ENCODE measurements at regions not wholly inside any gene's neighbourhood (a gene's known extent, or its start where the extent isn't known, plus 50 kb on each side); places are given as distances from the start of the nearest gene placed in this dataset.
A peak's percentile ranks its signal among the peaks of the same experiment; 100 is the strongest.

- FAIRE-seq (no peak), DNase-seq (no peak)
- Histone ChIP-seq H3K4me3 (ENCODE audit: low read depth in 1 of 3, low read length in 3 of 3) (no peak overlapping the region), H3K27ac (ENCODE audit: low read depth in 1 of 3, low read length in 2 of 3) (no peak overlapping the region), H3K4me1 (ENCODE audit: control insufficient read depth in 3 of 3, insufficient read depth in 2 of 3, low read depth in 1 of 3, low read length in 2 of 3) (peaks cover 0 to 29% (median 0%) of the 10 kb centered on the region in 3 donors), H3K36me3 (ENCODE audit: control insufficient read depth in 3 of 3, insufficient read depth in 2 of 3, low read depth in 1 of 3, low read length in 3 of 3) (no peaks in the 10 kb centered on the region), H3K9me3 (ENCODE audit: control insufficient read depth in 2 of 2, insufficient read depth in 1 of 2, low read depth in 1 of 2, low read length in 1 of 2) (no peaks in the 10 kb centered on the region), H3K27me3 (ENCODE audit: control insufficient read depth in 3 of 3, insufficient read depth in 3 of 3, low read length in 3 of 3) (peaks cover 0 to 3% (median 2%) of the 10 kb centered on the region in 3 donors)
- 78 to 88% (median 82%) methylated on average over 12 of the region's 12 CpGs for WGBS, 3 donors
Measured at GRCh38 chr2:120464448-120464931, 118.6 kb downstream of the INHBB start.

- FAIRE-seq (no peak), DNase-seq (no peak)
- no peaks in the 10 kb centered on the region for H3K9me3 ChIP-seq (ENCODE audit: control insufficient read depth in 2 of 2, insufficient read depth in 1 of 2, low read depth in 1 of 2, low read length in 1 of 2)
- H3K4me1 ChIP-seq (ENCODE audit: control insufficient read depth in 3 of 3, insufficient read depth in 2 of 3, low read depth in 1 of 3, low read length in 2 of 3) = peaks cover 0 to 36% (median 0%) of the 10 kb centered on the region in 3 donors
- H3K27ac ChIP-seq (ENCODE audit: low read depth in 1 of 3, low read length in 2 of 3) = peak overlapping the region in 1 of 3 donors; percentile 62
- peaks cover 0 to 3% (median 2%) of the 10 kb centered on the region in 3 donors for H3K27me3 ChIP-seq (ENCODE audit: control insufficient read depth in 3 of 3, insufficient read depth in 3 of 3, low read length in 3 of 3)
- WGBS, 3 donors = 93 to 94% (median 93%) methylated on average over 11 of the region's 11 CpGs
- no peaks in the 10 kb centered on the region for H3K36me3 ChIP-seq (ENCODE audit: control insufficient read depth in 3 of 3, insufficient read depth in 2 of 3, low read depth in 1 of 3, low read length in 3 of 3)
- no peak overlapping the region for H3K4me3 ChIP-seq (ENCODE audit: low read depth in 1 of 3, low read length in 3 of 3)
Measured at GRCh38 chr2:120465012-120465700, 119.2 kb downstream of the INHBB start.

GRCh38 chr2:120465701-120465988, 119.7 kb downstream of the INHBB start:
- no peak for DNase-seq
- Histone ChIP-seq H3K27ac (ENCODE audit: low read depth in 1 of 3, low read length in 2 of 3) (peak overlapping the region in 1 of 3 donors; percentile 62), H3K9me3 (ENCODE audit: control insufficient read depth in 2 of 2, insufficient read depth in 1 of 2, low read depth in 1 of 2, low read length in 1 of 2) (no peaks in the 10 kb centered on the region), H3K27me3 (ENCODE audit: control insufficient read depth in 3 of 3, insufficient read depth in 3 of 3, low read length in 3 of 3) (peaks cover 0 to 3% (median 2%) of the 10 kb centered on the region in 3 donors), H3K4me3 (ENCODE audit: low read depth in 1 of 3, low read length in 3 of 3) (peak overlapping the region in 1 of 3 donors; percentile 3), H3K4me1 (ENCODE audit: control insufficient read depth in 3 of 3, insufficient read depth in 2 of 3, low read depth in 1 of 3, low read length in 2 of 3) (peaks cover 0 to 41% (median 0%) of the 10 kb centered on the region in 3 donors), H3K36me3 (ENCODE audit: control insufficient read depth in 3 of 3, insufficient read depth in 2 of 3, low read depth in 1 of 3, low read length in 3 of 3) (no peaks in the 10 kb centered on the region)
- WGBS, 3 donors = 18 to 51% (median 44%) methylated on average over 6 of the region's 6 CpGs
- FAIRE-seq = no peak

GRCh38 chr2:120465989-120466703, 120.2 kb downstream of the INHBB start:
- 8 to 42% (median 23%) methylated on average over 25 of the region's 25 CpGs for WGBS, 3 donors
- H3K4me1 ChIP-seq (ENCODE audit: control insufficient read depth in 3 of 3, insufficient read depth in 2 of 3, low read depth in 1 of 3, low read length in 2 of 3) = peaks cover 0 to 44% (median 0%) of the 10 kb centered on the region in 3 donors
- H3K27me3 ChIP-seq (ENCODE audit: control insufficient read depth in 3 of 3, insufficient read depth in 3 of 3, low read length in 3 of 3) = peaks cover 0 to 3% (median 2%) of the 10 kb centered on the region in 3 donors
- H3K9me3 ChIP-seq (ENCODE audit: control insufficient read depth in 2 of 2, insufficient read depth in 1 of 2, low read depth in 1 of 2, low read length in 1 of 2) = no peaks in the 10 kb centered on the region
- H3K4me3 ChIP-seq (ENCODE audit: low read depth in 1 of 3, low read length in 3 of 3) = peak overlapping the region in 1 of 3 donors; percentile 3
- H3K36me3 ChIP-seq (ENCODE audit: control insufficient read depth in 3 of 3, insufficient read depth in 2 of 3, low read depth in 1 of 3, low read length in 3 of 3) = no peaks in the 10 kb centered on the region
- FAIRE-seq (no peak), DNase-seq (peak; percentile 13 to 90)
- H3K27ac ChIP-seq (ENCODE audit: low read depth in 1 of 3, low read length in 2 of 3) = peak overlapping the region in 1 of 3 donors; percentile 62

GRCh38 chr2:120466704-120467054, 120.7 kb downstream of the INHBB start:
- Histone ChIP-seq H3K27me3 (ENCODE audit: control insufficient read depth in 3 of 3, insufficient read depth in 3 of 3, low read length in 3 of 3) (peaks cover 0 to 3% (median 0%) of the 10 kb centered on the region in 3 donors), H3K9me3 (ENCODE audit: control insufficient read depth in 2 of 2, insufficient read depth in 1 of 2, low read depth in 1 of 2, low read length in 1 of 2) (peaks cover 0 to 2% of the 10 kb centered on the region in 2 donors), H3K36me3 (ENCODE audit: control insufficient read depth in 3 of 3, insufficient read depth in 2 of 3, low read depth in 1 of 3, low read length in 3 of 3) (no peaks in the 10 kb centered on the region), H3K4me3 (ENCODE audit: low read depth in 1 of 3, low read length in 3 of 3) (no peak overlapping the region), H3K27ac (ENCODE audit: low read depth in 1 of 3, low read length in 2 of 3) (peak overlapping the region in 1 of 3 donors; percentile 62), H3K4me1 (ENCODE audit: control insufficient read depth in 3 of 3, insufficient read depth in 2 of 3, low read depth in 1 of 3, low read length in 2 of 3) (peaks cover 0 to 44% (median 0%) of the 10 kb centered on the region in 3 donors)
- no peak for FAIRE-seq
- 61 to 83% (median 68%) methylated on average over 2 of the region's 2 CpGs for WGBS, 3 donors
- peak in 1 of 2 donors; percentile 30 for DNase-seq

GRCh38 chr2:120468136-120468535, 122.2 kb downstream of the INHBB start:
- H3K4me3 ChIP-seq (ENCODE audit: low read depth in 1 of 3, low read length in 3 of 3) = no peak overlapping the region
- peaks cover 0 to 9% of the 10 kb centered on the region in 2 donors for H3K9me3 ChIP-seq (ENCODE audit: control insufficient read depth in 2 of 2, insufficient read depth in 1 of 2, low read depth in 1 of 2, low read length in 1 of 2)
- WGBS, 3 donors = 89 to 93% (median 92%) methylated on average over 6 of the region's 6 CpGs
- DNase-seq (no peak), FAIRE-seq (no peak)
- no peak overlapping the region for H3K27ac ChIP-seq (ENCODE audit: low read depth in 1 of 3, low read length in 2 of 3)
- peaks cover 0 to 2% (median 0%) of the 10 kb centered on the region in 3 donors for H3K27me3 ChIP-seq (ENCODE audit: control insufficient read depth in 3 of 3, insufficient read depth in 3 of 3, low read length in 3 of 3)
- no peaks in the 10 kb centered on the region for H3K36me3 ChIP-seq (ENCODE audit: control insufficient read depth in 3 of 3, insufficient read depth in 2 of 3, low read depth in 1 of 3, low read length in 3 of 3)
- H3K4me1 ChIP-seq (ENCODE audit: control insufficient read depth in 3 of 3, insufficient read depth in 2 of 3, low read depth in 1 of 3, low read length in 2 of 3) = peaks cover 0 to 50% (median 0%) of the 10 kb centered on the region in 3 donors

GRCh38 chr2:120469426-120469825, 123.5 kb downstream of the INHBB start:
- peaks cover 0 to 9% of the 10 kb centered on the region in 2 donors for H3K9me3 ChIP-seq (ENCODE audit: control insufficient read depth in 2 of 2, insufficient read depth in 1 of 2, low read depth in 1 of 2, low read length in 1 of 2)
- H3K27ac ChIP-seq (ENCODE audit: low read depth in 1 of 3, low read length in 2 of 3) = peak overlapping the region in 1 of 3 donors; percentile 68
- H3K36me3 ChIP-seq (ENCODE audit: control insufficient read depth in 3 of 3, insufficient read depth in 2 of 3, low read depth in 1 of 3, low read length in 3 of 3) = no peaks in the 10 kb centered on the region
- WGBS, 3 donors = 64 to 76% (median 73%) methylated on average over 2 of the region's 2 CpGs
- no peak for FAIRE-seq
- H3K27me3 ChIP-seq (ENCODE audit: control insufficient read depth in 3 of 3, insufficient read depth in 3 of 3, low read length in 3 of 3) = no peaks in the 10 kb centered on the region
- DNase-seq = no peak
- no peak overlapping the region for H3K4me3 ChIP-seq (ENCODE audit: low read depth in 1 of 3, low read length in 3 of 3)
- peaks cover 0 to 62% (median 0%) of the 10 kb centered on the region in 3 donors for H3K4me1 ChIP-seq (ENCODE audit: control insufficient read depth in 3 of 3, insufficient read depth in 2 of 3, low read depth in 1 of 3, low read length in 2 of 3)

- H3K4me1 ChIP-seq (ENCODE audit: control insufficient read depth in 3 of 3, insufficient read depth in 2 of 3, low read depth in 1 of 3, low read length in 2 of 3) = peaks cover 0 to 53% (median 0%) of the 10 kb centered on the region in 3 donors
- FAIRE-seq = no peak
Measured at GRCh38 chr2:120470041-120470965, 124.4 kb downstream of the INHBB start.

More at GRCh38 chr2:120470041-120470965, 124.4 kb downstream of the INHBB start:
- Histone ChIP-seq H3K27ac (ENCODE audit: low read depth in 1 of 3, low read length in 2 of 3) (peak overlapping the region in 2 of 3 donors; percentile 24 to 68), H3K9me3 (ENCODE audit: control insufficient read depth in 2 of 2, insufficient read depth in 1 of 2, low read depth in 1 of 2, low read length in 1 of 2) (peaks cover 0 to 9% of the 10 kb centered on the region in 2 donors), H3K36me3 (ENCODE audit: control insufficient read depth in 3 of 3, insufficient read depth in 2 of 3, low read depth in 1 of 3, low read length in 3 of 3) (no peaks in the 10 kb centered on the region), H3K27me3 (ENCODE audit: control insufficient read depth in 3 of 3, insufficient read depth in 3 of 3, low read length in 3 of 3) (no peaks in the 10 kb centered on the region), H3K4me3 (ENCODE audit: low read depth in 1 of 3, low read length in 3 of 3) (no peak overlapping the region)
- peak in 1 of 2 donors; percentile 61 for DNase-seq
- WGBS, 3 donors = 27 to 34% (median 28%) methylated on average over 14 of the region's 14 CpGs
